Stimulated activated CD4-positive, alpha-beta T cell treated with anti-CD3 and anti-CD28 coated beads, TNF-alpha, amount 100 ng/mL, for 48 hours (primary cell): ENCODE measurements at regions not wholly inside any gene's neighbourhood (a gene's known extent, or its start where the extent isn't known, plus 50 kb on each side); places are given as distances from the start of the nearest gene placed in this dataset.

Source experiments
- DNase-seq, 3 donors: peaks; one replicate each; pipeline ENCODE4 v3.0.0-alpha.2; 2020; ENCODE audit warnings: low read depth in 3 of 3

DNA sequence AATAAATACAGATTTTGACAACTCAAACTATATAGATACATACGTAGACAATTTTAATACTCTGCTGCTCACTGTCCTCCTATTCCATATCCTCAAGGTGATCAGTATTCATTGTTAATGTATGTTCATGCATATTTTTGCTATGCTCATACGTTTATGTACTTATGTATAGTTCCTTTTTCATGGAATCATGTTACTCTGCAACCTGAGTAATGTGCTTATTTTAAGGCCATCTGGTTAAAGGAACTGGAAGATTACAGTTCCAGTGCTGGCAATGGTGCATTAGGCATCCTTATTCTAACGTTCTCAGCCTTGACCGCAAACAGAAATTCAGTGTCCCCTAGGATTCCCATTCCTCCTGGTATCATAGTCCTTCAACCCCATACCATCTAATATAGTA is 385.0 kb upstream of the TNP1 start:
- DNase-seq: no peak

DNA sequence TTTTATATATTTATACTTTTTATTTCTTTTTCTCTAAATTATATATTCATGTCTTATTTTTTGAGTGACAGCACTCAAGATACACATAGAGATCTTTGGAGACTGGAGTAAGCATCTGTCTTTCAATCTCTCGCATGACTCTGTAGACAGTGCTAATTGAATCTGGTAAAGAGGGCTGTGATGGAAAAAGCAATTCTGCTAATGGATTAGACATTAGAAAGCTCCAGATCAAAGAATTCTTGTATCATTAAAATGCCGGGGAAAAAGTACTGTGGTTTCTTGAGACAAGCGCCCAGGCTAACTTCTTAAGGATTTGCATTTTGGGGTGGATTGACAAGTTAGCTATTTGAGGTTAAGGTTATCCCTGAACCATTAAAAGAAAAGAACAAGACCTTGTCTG is 383.1 kb upstream of the TNP1 start:
- no peak for DNase-seq

DNA sequence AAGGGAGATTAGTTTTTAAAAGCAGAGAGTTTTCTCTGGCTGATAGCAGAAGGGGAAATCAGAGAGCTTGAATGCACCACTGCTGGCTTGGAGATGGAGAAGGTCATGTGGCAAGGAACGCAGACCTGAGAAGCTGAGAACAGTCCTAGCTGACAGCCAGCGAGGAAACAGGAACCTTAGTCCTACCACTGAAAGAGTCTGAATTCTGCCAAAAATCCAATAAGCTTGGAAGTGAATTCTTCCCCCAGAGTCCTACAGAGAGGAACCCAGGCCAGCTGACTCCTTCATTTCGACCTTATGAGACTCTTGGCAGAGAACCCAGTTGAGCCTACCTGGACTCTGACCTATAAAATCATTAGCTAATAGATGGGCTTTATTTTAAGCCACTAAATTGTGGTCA is 371.9 kb upstream of the TNP1 start:
- DNase-seq: no peak

DNA sequence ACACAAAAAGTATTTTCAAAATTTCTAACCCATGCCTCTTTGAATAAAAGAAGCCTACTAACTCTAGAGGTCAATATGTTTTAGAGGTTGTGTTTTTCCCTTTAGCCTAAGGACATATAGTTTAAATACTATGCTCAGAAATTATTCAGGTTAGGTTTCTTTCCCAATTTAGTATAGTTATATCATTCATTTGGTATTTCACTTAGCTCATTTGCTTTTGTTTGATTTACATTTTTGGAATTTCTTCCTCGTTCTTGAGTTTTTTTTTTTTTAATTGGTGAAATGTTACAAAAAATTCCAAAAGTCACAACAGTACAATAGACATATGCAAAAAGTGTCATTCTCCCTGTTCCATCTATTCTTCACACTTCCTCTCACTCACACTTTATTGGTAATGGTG is 371.3 kb upstream of the TNP1 start:
- no peak for DNase-seq

DNA sequence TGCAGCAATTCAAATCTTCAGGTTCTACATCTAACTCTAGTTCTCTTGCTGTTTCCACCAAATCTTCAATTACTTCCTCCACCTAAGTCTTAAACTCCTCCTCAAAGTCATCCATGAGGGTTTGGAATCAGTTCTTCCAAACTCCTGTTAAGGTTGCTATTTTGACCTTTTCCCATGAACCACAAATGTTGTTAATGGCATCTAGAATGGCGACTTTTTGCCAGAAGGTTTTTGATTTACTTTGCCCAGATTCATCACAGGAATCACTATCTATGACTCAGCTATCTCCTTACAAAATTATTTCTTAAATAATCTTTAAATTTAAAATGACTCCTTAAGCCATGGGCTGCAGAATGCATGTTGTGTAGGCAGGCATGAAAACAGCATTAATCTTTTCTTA is 368.9 kb upstream of the TNP1 start:
- no peak for DNase-seq

DNA sequence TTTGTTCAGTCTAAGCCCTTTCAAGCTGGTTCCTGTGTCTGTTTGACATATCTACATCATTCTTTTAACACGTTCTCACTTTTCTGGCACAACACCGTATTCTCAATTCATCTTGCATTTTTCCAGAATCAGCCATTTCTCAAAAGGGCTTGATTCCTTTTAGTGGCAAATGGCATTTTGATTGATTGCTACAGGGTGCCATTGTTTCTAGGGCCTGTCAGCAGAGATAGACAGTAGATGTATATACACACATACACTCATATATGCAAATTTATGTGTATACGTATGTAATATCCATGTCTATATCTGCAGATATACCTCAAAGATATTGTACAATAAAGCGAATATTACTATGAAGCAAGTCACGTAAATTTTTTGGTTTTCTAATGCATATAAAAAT is 367.9 kb upstream of the TNP1 start:
- DNase-seq: no peak

DNA sequence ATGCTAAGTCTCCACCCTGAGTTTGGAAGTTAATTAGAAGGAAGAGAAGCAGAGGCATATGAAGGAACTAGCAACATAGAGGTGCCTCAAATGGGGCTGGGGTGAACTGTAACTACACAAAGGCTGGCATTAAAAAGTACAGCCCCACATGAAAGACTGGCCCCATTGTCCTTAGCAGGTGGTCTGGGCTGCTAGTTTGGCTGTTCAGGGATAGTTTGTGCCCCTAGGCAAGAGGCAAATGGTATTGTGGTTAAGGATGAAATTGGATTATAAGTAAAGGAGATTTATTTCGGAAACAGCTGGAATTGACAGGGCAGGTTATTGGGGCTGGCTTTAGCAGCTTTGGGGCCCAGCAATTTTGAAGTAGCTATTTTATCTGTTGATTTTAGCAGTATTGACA is 365.7 kb upstream of the TNP1 start:
- DNase-seq: no peak

DNA sequence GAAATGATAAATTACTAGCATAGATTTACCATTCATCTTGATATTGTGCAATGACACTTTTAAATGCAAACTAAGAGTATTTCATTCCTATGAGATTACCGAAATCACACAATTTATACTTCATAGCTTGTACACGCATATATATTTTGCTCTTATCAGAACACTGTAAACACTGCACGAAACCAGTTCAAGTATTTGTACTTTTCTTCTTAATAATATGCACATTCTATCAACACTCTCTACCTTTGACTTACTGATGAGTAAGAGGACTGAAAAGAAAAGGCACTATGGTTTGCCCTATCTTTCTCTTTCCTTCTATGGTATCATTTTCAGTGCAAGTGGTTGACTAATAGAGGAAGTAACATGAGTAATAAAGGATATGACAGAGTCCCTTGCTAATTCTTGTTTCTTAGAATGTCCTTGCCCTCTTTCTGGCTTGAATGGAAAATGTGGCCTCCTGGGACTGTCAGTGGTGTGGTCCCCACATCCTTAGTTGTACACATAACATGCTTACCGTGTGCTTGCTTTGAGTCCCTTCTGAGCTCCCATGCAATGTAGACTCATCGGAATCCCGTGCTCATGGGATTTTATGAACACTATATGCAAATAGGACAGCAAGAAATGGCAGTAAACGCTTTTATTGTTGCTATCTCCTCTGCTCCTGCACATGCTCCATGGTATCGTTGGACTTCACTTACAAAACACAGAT is 363.5 kb upstream of the TNP1 start:
- peak; percentile 15 to 46 (median 21) for DNase-seq

DNA sequence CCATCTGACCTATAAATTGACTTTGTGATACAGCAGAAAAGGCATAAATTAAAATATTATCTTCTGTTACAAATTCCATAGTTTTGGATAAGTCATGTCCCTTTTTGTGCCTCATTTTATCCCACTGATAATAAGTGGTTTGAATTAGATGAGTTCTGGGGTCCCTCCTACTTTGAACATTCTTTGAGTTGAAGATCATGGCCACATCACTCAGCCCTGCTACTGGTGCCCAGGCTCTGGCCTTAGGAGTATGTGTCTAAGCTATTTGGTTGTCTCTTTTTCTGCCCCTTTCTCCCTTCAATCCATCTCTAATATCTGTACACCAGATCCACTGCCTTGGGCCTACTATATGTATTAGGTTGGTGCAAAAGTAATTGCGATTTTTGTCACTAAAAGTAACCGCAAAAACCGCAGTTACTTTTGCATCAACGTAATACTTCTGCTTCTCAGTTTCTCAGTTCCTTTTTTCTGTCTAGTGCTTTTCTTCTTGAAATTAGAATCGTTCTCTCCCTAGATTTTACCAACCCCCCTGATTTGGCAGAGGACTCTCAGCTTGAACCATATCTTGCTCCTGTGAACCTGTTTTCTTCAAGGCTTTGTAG is 362.5 kb upstream of the TNP1 start:
- DNase-seq: no peak

DNA sequence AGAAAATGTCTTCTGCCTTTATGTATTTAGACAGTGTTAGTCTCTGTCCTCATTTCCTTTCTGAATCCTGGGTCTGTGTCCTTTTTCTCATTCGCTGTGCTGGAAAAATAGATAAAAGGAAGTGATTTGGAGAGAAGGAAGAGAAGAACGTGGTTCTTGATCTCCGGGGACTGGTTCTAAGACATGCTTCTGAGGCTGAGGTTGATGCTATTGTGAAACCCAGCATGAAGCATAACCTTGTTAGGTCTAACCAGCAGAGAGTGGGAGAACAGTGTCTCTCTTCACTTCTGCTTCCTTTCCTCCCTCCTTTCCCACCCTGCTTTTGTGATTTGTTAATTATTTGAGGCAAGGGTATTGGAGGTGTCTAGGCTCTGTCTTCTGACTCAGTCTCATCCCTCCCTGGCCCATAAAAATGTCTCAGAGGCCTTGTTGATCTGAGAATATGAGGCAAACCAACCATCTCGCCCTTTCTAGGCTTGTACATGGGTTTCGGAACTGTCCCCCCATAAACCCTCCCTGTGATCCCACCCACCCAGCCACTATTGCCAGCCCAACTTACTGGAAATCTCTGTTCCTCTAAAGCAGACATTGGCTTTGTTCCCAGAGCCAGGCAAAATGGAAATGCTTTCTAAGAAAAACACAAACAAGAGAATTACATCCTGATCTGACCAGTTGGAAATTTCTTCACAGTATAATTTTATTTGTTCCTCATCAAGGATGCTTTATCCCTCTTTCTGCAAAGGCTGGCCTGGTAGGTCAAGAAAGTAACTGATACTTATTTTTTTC is 360.6 kb upstream of the TNP1 start:
- DNase-seq: no peak

DNA sequence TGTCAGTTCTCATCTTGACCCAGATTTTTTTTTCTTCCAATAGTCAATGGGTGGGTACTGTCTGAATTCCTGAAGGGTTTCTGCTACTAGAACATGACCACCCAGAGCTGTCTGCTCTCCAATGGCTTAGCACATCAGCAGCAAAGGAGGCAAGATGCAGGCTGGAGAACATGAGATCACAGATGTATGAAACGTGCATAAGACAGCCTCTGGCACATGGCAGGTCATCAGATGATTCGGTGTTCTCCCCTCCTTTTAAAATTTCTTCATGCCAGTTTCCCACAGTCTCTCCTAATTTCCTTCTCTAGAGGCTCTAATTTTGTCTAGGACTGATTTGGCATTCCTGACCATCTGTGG is 359.3 kb upstream of the TNP1 start:
- no peak for DNase-seq

DNA sequence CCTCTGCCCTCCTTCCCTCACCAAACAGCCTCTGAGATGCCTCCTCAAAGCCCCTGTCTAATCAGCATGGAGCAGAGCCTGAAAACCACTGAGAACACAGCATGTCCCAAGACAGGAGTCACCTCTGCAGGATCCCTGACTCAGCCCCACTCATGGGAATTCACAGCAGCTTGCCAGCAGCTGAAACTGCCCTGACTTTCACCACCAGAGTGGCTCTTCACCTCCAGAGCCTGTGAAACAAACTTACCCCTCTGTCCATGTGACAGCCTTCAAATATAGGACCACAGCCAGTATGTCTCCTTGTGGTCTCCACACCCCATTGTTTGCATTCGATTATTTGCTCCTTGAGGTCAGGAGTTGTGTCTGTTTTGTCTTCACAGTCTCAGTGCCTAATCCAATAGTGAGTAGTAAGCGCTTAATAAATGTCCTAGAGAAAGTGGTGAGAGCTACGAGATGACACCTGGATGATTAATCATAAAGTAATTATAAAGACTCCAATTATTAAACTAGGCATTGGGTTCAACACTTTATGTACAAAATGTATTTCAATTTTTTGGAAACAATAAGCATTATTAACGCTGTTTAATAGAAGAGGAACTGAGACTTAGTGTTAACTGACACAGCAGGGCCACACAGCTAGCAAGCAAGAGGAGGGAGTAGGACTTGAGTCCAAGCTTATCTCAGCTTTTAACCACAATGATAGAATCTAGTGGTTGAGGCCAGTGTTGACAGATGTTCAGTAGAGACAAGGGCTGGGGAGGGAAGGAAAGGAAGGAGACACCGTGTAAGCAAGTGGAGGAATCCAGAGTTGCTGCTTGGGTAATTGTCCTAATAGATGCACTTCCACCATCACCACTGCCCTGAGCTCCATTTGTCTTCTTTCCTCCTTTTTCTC is 358.7 kb upstream of the TNP1 start:
- DNase-seq: no peak

DNA sequence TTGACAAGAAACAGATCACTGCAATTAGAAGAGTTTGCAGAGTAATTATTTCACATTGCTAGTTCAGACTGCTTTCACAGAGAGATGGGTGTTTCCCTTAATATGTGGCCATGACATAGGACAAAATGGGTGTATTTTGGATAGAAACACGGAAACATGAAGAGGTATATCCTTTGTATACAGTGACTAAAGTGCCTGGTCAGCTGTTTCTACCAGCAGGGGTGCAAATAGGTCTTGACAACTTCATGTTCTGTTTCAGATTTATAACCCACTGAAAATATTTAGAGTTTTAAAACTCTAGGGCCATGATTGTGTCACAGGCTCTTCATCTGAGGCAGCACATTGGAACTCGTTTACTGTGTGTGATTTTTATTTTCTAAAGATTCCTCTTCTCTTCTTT is 357.1 kb upstream of the TNP1 start:
- DNase-seq: no peak

DNA sequence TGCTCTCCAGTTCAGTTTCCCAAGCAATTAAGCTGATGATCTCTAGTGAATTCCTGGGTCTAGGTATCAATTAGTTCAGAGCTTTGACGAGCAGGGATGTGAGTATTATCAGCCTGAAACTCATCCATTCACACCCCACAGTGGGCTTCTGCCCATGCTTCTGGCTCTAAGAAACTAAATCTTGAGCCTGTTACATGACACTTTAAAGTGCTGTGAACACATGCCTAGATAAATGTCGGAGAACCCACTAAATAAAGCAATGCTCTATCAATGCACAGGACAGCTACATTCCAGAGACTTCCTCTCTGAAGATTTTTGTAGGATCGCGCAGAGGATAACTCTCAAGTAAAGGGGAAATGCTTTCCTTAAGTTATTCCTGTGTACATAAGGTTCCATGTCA is 356.5 kb upstream of the TNP1 start:
- DNase-seq: no peak

DNA sequence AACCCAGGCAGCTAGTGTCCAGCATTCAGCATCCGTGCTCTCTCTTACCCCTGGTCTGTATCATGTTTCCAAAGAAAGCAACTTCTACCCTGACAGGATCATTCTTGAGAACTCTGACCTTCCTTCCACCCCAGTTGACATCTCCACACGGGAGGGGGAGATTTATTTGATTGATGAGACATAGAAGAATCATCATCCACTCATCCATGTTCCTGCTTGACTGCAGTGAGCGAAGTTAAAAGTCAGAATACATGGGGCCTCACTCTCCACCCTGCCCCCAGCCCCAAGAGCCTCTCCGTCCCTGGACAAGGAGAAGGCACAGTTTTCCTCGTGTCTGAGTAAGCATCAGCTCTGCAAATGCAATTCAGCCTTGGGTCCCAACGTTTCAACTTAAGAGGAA is 356.0 kb upstream of the TNP1 start:
- DNase-seq: no peak

DNA sequence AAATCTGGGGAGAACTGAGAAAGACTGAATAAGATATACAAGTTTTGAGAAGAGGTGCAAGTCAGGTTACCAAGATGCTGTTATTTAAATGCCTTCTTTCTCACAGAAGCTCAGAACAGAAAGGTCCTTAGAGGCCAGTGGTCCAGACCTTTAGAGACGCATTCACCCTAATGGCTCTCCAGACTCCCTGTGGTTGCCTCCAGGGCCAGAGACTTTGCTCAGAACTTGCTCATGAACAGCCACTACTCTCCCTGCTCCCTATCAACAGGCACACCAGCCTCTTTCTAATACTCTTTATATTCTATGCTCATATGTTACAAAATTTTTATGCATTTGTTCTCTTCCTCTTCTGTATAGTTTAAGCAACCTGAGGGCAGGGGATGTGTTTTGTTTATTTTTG is 349.0 kb upstream of the TNP1 start:
- no peak for DNase-seq

DNA sequence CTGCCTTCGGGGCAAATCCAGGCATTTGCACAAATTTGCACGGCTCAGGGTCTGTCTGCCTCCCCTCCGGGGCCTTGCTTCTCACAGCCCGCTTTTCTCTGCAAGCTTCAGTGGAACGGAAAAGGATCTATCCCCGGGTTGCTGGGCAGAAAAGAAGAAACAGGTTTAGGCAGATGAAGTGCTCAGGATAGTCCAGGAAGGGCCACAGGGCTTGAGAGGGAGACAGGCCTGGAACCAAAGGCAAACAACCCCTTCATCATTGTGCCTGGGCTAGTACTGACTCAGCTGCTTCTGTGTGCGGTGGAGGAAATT is 347.8 kb upstream of the TNP1 start:
- DNase-seq: no peak

DNA sequence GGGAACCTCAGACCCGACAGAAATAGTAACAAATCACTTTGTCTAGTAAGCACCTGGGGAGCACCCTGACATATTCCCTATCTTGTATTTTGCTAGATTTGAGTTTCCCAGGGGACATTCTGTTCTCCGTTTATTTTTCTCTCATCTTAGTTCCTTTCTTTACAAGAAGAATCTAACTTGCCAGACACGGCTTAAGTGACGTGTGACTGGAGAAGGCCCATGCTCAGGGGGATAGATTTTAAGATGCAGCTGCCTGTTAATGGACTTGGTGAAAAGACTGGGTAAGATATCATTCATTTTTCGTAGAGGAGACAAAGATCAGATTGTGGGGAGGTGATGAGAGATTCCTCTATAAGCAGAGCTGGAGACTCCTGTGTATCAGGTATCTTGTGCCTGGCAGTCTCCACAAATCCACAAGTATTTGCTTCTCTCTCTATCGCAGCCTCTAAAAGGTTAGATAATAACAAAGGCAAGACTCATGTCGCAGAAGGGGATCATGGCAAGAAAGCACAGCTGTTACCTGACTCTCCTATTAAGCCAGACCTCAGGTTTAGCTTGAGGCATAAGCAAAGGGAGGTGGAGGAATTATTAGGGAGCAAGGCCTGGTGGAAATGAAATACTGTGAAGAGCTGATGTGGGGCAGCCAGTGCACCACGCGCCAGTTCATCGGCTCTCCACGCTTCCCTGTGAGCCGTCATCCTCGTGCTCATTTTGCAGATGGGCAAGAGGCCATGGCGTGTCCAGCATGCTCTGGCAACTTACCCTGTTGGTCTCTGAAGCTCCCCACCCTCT is 347.2 kb upstream of the TNP1 start:
- no peak for DNase-seq

DNA sequence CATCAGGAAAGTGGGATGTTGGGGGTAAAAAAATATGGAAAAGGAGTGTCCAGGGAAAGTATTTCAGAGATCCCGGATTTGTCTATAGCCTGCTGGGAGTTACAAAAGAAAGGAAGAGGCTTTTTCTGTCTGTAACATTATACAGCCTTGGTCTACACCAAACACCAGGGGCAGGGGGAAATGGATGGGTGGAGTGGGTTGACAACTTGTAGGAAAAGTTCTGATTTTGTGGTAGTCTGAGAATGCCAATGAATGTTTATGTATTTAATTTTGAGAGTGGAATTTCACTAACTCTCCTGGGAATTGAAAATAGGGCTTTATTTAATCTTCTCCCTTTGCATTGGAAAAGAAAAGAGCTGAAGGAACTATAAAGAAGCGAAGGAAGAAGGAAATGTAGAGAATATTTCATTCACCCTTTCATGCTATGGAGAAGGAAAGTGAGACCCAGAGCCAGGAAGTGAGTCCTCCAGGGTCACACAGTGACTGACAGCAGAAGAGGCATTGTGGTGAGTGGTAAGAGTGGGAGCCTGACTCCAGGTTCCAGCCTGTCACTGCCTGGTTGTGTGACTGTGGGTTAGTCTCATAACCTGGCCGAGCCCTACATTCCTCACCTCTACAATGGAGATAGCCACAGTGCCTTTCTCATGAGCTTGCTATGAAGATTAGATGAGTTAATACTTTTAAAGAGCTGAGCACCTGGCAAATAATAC is 346.3 kb upstream of the TNP1 start:
- no peak for DNase-seq

DNA sequence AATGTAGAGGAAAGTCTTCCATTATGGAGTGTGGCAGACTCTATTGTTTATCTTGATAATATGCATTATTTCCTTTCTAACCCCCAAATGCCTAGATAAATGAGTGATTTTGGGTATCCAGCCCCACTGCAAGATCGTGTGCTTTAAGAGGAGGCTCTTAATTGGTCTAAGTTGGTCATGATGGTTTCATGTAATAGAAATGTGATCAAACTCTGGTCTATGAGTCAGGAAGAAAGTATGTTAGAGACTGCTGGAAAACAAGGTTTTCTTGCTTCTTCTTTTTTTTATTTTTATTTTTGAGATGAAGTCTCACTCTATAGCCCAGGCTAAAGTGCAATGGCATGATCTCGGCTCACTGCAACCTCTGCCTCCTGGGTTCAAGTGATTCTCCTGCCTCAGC is 344.5 kb upstream of the TNP1 start:
- DNase-seq: no peak

DNA sequence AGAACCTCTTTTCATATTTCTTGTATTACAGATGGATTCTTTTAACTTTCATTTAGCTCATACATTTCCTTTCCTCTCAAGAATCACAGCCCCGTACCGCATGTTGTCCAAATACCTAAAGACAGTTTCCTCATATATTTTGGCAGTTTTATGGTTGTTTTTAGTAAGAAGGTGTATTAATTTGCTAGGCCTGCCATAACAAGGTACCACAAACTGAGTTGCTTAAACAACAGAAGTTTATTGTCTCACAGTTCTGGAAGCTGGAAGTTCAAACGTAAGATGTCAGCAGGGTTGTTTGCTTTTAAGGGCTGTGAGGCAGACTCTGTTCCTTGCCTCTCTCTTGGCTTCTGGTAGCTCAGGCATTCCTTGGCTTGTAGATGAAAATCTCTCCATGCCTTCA is 343.2 kb upstream of the TNP1 start:
- DNase-seq: no peak
